ENCODE measurements at regions not wholly inside any gene's neighbourhood (a gene's known extent, or its start where the extent isn't known, plus 50 kb on each side); places are given as distances from the start of the nearest gene placed in this dataset.

DNA sequence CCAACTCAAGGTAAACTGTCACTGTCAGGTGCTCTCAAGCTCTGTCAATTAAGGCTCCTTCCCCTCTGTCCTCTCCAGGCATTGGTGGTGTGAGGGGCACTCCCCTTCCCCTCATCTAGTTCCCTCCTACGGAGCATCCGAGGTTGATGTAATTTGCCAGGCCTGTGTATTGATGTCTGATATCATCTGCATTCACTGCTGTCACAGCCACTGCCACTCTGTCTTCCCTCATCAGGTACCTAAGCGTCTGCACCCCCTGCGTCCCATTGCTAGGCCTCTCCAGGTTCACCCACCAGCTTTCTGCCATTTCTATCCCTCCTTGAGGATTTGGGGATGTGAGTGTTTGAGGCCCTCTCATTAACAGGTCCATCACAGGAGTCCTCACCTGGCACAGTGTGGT lies 50.0 kb upstream of the SYT13 start:
- WGBS, 2 donors (ENCODE audit: low coverage in 1 of 2), result 89 to 93% methylated on average over 3 to 4 of the region's 4 CpGs

More for the DNA sequence above, 50.0 kb upstream of the SYT13 start:
- no peaks in the 10 kb centered on the region for H3K27me3 ChIP-seq
- in situ Hi-C loops (cut with MboI; ENCODE audit: low pct_ligation_motif_present in 1 of 4, low pct_unique_long_range_greater_than_20kb in 1 of 4, low sequenced_read_pairs in 3 of 4), result loop anchor here in 3 of 4 donors (10.0 to 25.0 kb wide), 3 partner anchors 231 to 411 kb away; no protein-coding TSS in a partner anchor
- H3K27ac ChIP-seq, result no peak overlapping the region
- TF ChIP-seq CTCF (IDR thresholded peaks at IDR 0.05), result no peak
- H3K36me3 ChIP-seq, result no peaks in the 10 kb centered on the region
- no peaks in the 10 kb centered on the region for H3K9me3 ChIP-seq
- H3K4me1 ChIP-seq, result peaks cover 0 to 18% (median 3%) of the 10 kb centered on the region in 4 donors
- DNase-seq, result no peak
- intact Hi-C loops (cut with DNase I; ENCODE audit: low total_unique reads), result no loop called here
- H3K4me3 ChIP-seq, result no peak overlapping the region

Small RNA genes in the stretch of these regions (small RNA-seq; reads per million reads assigned to genes)
- 0 reads per million in 4 donors for gene AC103855.4
